IMR-90 (cell line): ENCODE measurements at regions not wholly inside any gene's neighbourhood (a gene's known extent, or its start where the extent isn't known, plus 50 kb on each side); places are given as distances from the start of the nearest gene placed in this dataset.

ENCODE experiments used
- ATAC-seq: fragments of 200-7000 bp; cut with Tn5 transposase; 2 replicates; pipeline ENCODE4 v1.9.1; 2020; ENCODE audit warnings: low read depth, mild to moderate bottlenecking, moderate library complexity
- BruUV-seq: library from RNA; stranded (reverse); fragments of 400-500 nt; replicated peaks from 2 replicates; lab custom pipeline; 2021; lab: Mats Ljungman, UMichigan
- CTCF ChIA-PET: fragments of 300-600 bp; formaldehyde crosslinking; extraction: SDS; loops from one replicate; lab custom pipeline; 2021; ENCODE audit warnings: antibody characterized with exemption; lab: Yijun Ruan, JAX
- POLR2A ChIA-PET: fragments of 300-600 bp; sonication (Branson Sonifier 250); formaldehyde crosslinking; loops from one replicate; lab custom pipeline; 2022; ENCODE audit warnings: antibody characterized with exemption; ENCODE audit not compliant: unreplicated experiment; lab: Charles Lee
- DNase-seq: peaks from one replicate; pipeline ENCODE4 v3.0.0; 2013
- H2AFZ ChIP-seq: replicated peaks from 2 replicates; pipeline ENCODE3; 2013; ENCODE audit warnings: low read length, mild to moderate bottlenecking; ENCODE audit not compliant: poor library complexity
- H2AK5ac ChIP-seq: 2 replicates; pipeline ENCODE4 v1.6.1; 2013; ENCODE audit warnings: low read depth, low read length, inconsistent platforms
- H2AK9ac ChIP-seq: replicated peaks from 2 replicates; pipeline ENCODE3; 2013; ENCODE audit warnings: mild to moderate bottlenecking, low read depth, low read length, moderate library complexity; ENCODE audit not compliant: poor library complexity
- H2BK120ac ChIP-seq: 2 replicates; pipeline ENCODE4 v1.6.1; 2013; ENCODE audit warnings: low read depth, low read length, inconsistent platforms
- H2BK15ac ChIP-seq: 3 replicates; pipeline ENCODE4 v1.6.1; 2013; ENCODE audit warnings: low read depth, low read length, inconsistent platforms
- H2BK20ac ChIP-seq: 2 replicates; pipeline ENCODE4 v1.6.1; 2013; ENCODE audit warnings: low read depth, mild to moderate bottlenecking, inconsistent platforms, low read length, moderate library complexity
- H2BK5ac ChIP-seq: 2 replicates; pipeline ENCODE4 v1.6.1; 2013; ENCODE audit warnings: mild to moderate bottlenecking, low read depth, low read length, inconsistent platforms; ENCODE audit not compliant: poor library complexity, severe bottlenecking
- H3K14ac ChIP-seq: replicated peaks from 2 replicates; pipeline ENCODE4 v1.6.1; 2013; ENCODE audit warnings: low read depth, low read length, inconsistent platforms
- H3K18ac ChIP-seq: 2 replicates; pipeline ENCODE4 v1.6.1; 2013; ENCODE audit warnings: low read depth, low read length, control low read depth
- H3K23ac ChIP-seq: 2 replicates; pipeline ENCODE4 v1.6.1; 2013; ENCODE audit warnings: low read depth, low read length, inconsistent platforms
- H3K27ac ChIP-seq: 2 replicates; pipeline ENCODE4 v1.5.1; 2013; ENCODE audit warnings: mild to moderate bottlenecking, control low read depth, low read length; ENCODE audit not compliant: insufficient read depth
- H3K27me3 ChIP-seq: 2 replicates; pipeline ENCODE4 v1.6.1; 2013; ENCODE audit warnings: low read length; ENCODE audit not compliant: control insufficient read depth, insufficient read depth
- H3K36me3 ChIP-seq: 2 replicates; pipeline ENCODE4 v1.6.1; 2013; ENCODE audit warnings: low read length, mixed read lengths; ENCODE audit not compliant: control insufficient read depth, insufficient read depth
- H3K4ac ChIP-seq: 2 replicates; pipeline ENCODE4 v1.6.1; 2013; ENCODE audit warnings: low read depth, low read length, inconsistent platforms
- H3K4me1 ChIP-seq: 2 replicates; pipeline ENCODE4 v1.6.1; 2013; ENCODE audit warnings: low read length, mixed read lengths; ENCODE audit not compliant: control insufficient read depth, insufficient read depth
- H3K4me2 ChIP-seq: 2 replicates; pipeline ENCODE4 v1.6.1; 2013; ENCODE audit warnings: low read depth, mild to moderate bottlenecking, control low read depth, low read length, moderate library complexity
- H3K4me3 ChIP-seq: 2 replicates; pipeline ENCODE4 v1.5.1; 2013; ENCODE audit warnings: low read depth, mild to moderate bottlenecking, control low read depth, low read length, moderate library complexity; ENCODE audit not compliant: insufficient read depth
- H3K56ac ChIP-seq: 2 replicates; pipeline ENCODE4 v1.6.1; 2013; ENCODE audit warnings: low read length, inconsistent platforms; ENCODE audit not compliant: insufficient read depth; ENCODE audit errors: extremely low read depth
- H3K79me1 ChIP-seq, 2 experiments: 2 replicates each; pipeline ENCODE4 v1.6.1; 2013; ENCODE audit warnings: low read length in 2 of 2, inconsistent platforms in 1 of 2, low read depth in 1 of 2
- H3K9ac ChIP-seq: 2 replicates; pipeline ENCODE4 v1.6.1; 2013; ENCODE audit warnings: low read depth, low read length, control low read depth
- H3K9me1 ChIP-seq: 2 replicates; pipeline ENCODE4 v1.6.1; 2013; ENCODE audit warnings: low read length, inconsistent platforms; ENCODE audit not compliant: insufficient read depth
- H3K9me3 ChIP-seq: 2 replicates; pipeline ENCODE4 v1.6.1; 2013; ENCODE audit warnings: low read length; ENCODE audit not compliant: control insufficient read depth, insufficient read depth
- H4K20me1 ChIP-seq: 2 replicates; pipeline ENCODE4 v1.6.1; 2013; ENCODE audit warnings: low read length, inconsistent platforms; ENCODE audit not compliant: insufficient read depth
- H4K5ac ChIP-seq: 2 replicates; pipeline ENCODE4 v1.6.1; 2013; ENCODE audit warnings: mild to moderate bottlenecking, low read depth, low read length, control low read depth
- H4K8ac ChIP-seq, 2 experiments: 2 replicates each; pipeline ENCODE4 v1.6.1; 2013; ENCODE audit warnings: low read depth in 2 of 2, low read length in 2 of 2, control low read depth in 1 of 2, inconsistent platforms in 1 of 2
- H4K91ac ChIP-seq: 2 replicates; pipeline ENCODE4 v1.6.1; 2013; ENCODE audit warnings: low read depth, low read length, inconsistent platforms; ENCODE audit not compliant: insufficient read depth
- BHLHE40 ChIP-seq: fragments of 150-350 bp; IDR thresholded peaks from 2 replicates; pipeline ENCODE4 v1.6.1; 2016; ENCODE audit warnings: mild to moderate bottlenecking, low read depth, low read length
- CHD1 ChIP-seq: IDR thresholded peaks from 2 replicates; pipeline ENCODE4 v1.6.1; 2012; ENCODE audit warnings: low read depth, low read length, improper control_type of control experiment
- FOS ChIP-seq: fragments of 150-350 bp; IDR thresholded peaks from 2 replicates; pipeline ENCODE4 v1.6.1; 2016; ENCODE audit warnings: low read depth, low read length
- MAFK ChIP-seq: IDR thresholded peaks from 2 replicates; pipeline ENCODE4 v1.6.1; 2012; ENCODE audit warnings: low read depth, low read length, improper control_type of control experiment
- MAZ ChIP-seq: IDR thresholded peaks from 2 replicates; pipeline ENCODE4 v1.6.1; 2012; ENCODE audit warnings: low read depth, mild to moderate bottlenecking, low read length, improper control_type of control experiment, moderate library complexity, borderline replicate concordance
- MXI1 ChIP-seq: IDR thresholded peaks from 2 replicates; pipeline ENCODE4 v1.6.1; 2012; ENCODE audit warnings: low read depth, mild to moderate bottlenecking, low read length, moderate library complexity, borderline replicate concordance
- NFE2L2 ChIP-seq: fragments of 150-350 bp; IDR thresholded peaks from 2 replicates; pipeline ENCODE4 v1.6.1; 2016; ENCODE audit warnings: low read depth, mild to moderate bottlenecking, low read length
- POLR2A ChIP-seq: IDR thresholded peaks from 2 replicates; pipeline ENCODE4 v1.6.1; 2012; ENCODE audit warnings: mild to moderate bottlenecking, low read depth, low read length
- RFX5 ChIP-seq: IDR thresholded peaks from 2 replicates; pipeline ENCODE4 v1.8.0; 2012; ENCODE audit warnings: low read depth, mild to moderate bottlenecking, low read length, moderate library complexity
- SMC3 ChIP-seq: fragments of 150-350 bp; IDR thresholded peaks from 2 replicates; pipeline ENCODE4 v1.6.1; 2016; ENCODE audit warnings: low read depth, mild to moderate bottlenecking, antibody characterized with exemption, low read length, moderate library complexity
- WGBS, 2 experiments: methylation state at CpG; one replicate each; pipeline versions ENCODE4 v1.1.5 to v1.1.7; 2013; ENCODE audit warnings: missing lambda C conversion rate in 2 of 2; ENCODE audit not compliant: insufficient read length in 1 of 2; ENCODE audit errors: extremely low coverage in 2 of 2; 5-methylcytosine and 5-hydroxymethylcytosine counted together
- dilution Hi-C: fragments of 300-500 bp; cut with HindIII; formaldehyde crosslinking; loops from one replicate; pipeline ENCODE4 v1.14.3; 2018; ENCODE audit warnings: low sequenced_read_pairs; ENCODE audit not compliant: unreplicated experiment
- in situ Hi-C: fragments of 300-500 bp; cut with MboI; formaldehyde crosslinking; loops from 3 replicates; pipeline ENCODE4 v1.14.3; 2019; ENCODE audit warnings: low sequenced_read_pairs, inconsistent platforms, mixed read lengths
- intact Hi-C: fragments of 100-400 bp; cut with micrococcal nuclease; formaldehyde crosslinking; loops from 2 replicates; pipeline ENCODE4 v1.10.0; 2022
- TF ChIP-seq, protein P1 (sequence below): fragments of 150-350 bp; IDR thresholded peaks from 2 replicates; pipeline ENCODE4 v1.6.1; 2016; ENCODE audit warnings: low read depth, mild to moderate bottlenecking, low read length, moderate library complexity, borderline replicate concordance
- TF ChIP-seq, protein P2 (sequence below): conservative IDR thresholded peaks from 2 replicates; pipeline ENCODE4 v1.5.1; 2012; ENCODE audit warnings: mild to moderate bottlenecking, low read depth, low read length, improper control_type of control experiment
- TF ChIP-seq, protein P3 (sequence below): fragments of 150-350 bp; IDR thresholded peaks from 2 replicates; pipeline ENCODE4 v1.6.1; 2017; ENCODE audit warnings: mild to moderate bottlenecking, antibody characterized with exemption, low read length, low read depth

DNA sequence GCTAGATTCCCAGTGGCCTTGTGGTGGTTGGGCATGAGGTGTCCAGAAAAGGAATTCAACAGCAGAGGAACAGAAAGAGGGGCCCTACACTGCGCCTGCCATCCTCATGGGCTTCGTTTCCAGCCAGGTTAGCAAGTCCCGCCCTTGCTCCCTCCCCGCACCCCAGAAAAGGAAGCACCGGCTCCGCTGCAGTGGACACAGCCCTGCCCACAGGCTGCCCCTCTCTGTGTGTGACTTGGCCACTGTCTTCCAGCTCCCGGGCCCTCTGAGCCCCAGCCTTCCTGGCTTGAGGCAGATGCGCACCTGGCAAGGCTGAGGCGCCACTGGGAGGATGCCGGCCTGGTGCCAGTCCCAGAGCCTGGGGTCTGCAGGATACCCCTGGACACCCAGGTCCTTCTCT is 305.0 kb upstream of the IRX4 start:
- no peaks in the 10 kb centered on the region for H3K4me1 ChIP-seq
- no peak overlapping the region for H3K56ac ChIP-seq
- no peak overlapping the region for H2BK5ac ChIP-seq
- DNase-seq (no peak), ATAC-seq (no peak)
- ChIA-PET POLR2A (no interaction called here), CTCF (no interaction called here)
- H2AK9ac ChIP-seq, result no peak overlapping the region
- no peak overlapping the region for H4K8ac ChIP-seq
- no peaks in the 10 kb centered on the region for H3K79me1 ChIP-seq
- H4K91ac ChIP-seq, result no peak overlapping the region
- H3K27ac ChIP-seq, result no peak overlapping the region
- no peak overlapping the region for H2BK15ac ChIP-seq
- no TSS peak for BruUV-seq
- no peak overlapping the region for H4K5ac ChIP-seq
- H2AFZ ChIP-seq, result no peak overlapping the region
- in situ Hi-C loops, result no loop called here
- H3K4me2 ChIP-seq, result no peak overlapping the region
- no peak for TF ChIP-seq BHLHE40
- no peak for TF ChIP-seq RFX5
- no peak for TF ChIP-seq MAZ
- TF ChIP-seq, protein P1, sequence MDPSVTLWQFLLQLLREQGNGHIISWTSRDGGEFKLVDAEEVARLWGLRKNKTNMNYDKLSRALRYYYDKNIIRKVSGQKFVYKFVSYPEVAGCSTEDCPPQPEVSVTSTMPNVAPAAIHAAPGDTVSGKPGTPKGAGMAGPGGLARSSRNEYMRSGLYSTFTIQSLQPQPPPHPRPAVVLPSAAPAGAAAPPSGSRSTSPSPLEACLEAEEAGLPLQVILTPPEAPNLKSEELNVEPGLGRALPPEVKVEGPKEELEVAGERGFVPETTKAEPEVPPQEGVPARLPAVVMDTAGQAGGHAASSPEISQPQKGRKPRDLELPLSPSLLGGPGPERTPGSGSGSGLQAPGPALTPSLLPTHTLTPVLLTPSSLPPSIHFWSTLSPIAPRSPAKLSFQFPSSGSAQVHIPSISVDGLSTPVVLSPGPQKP, result no peak
- no peak for TF ChIP-seq CHD1
- TF ChIP-seq FOS, result no peak
- no peak for TF ChIP-seq SMC3
- no peak for TF ChIP-seq POLR2A
- TF ChIP-seq NFE2L2, result no peak
- TF ChIP-seq, protein P2, sequence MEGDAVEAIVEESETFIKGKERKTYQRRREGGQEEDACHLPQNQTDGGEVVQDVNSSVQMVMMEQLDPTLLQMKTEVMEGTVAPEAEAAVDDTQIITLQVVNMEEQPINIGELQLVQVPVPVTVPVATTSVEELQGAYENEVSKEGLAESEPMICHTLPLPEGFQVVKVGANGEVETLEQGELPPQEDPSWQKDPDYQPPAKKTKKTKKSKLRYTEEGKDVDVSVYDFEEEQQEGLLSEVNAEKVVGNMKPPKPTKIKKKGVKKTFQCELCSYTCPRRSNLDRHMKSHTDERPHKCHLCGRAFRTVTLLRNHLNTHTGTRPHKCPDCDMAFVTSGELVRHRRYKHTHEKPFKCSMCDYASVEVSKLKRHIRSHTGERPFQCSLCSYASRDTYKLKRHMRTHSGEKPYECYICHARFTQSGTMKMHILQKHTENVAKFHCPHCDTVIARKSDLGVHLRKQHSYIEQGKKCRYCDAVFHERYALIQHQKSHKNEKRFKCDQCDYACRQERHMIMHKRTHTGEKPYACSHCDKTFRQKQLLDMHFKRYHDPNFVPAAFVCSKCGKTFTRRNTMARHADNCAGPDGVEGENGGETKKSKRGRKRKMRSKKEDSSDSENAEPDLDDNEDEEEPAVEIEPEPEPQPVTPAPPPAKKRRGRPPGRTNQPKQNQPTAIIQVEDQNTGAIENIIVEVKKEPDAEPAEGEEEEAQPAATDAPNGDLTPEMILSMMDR, result no peak
- TF ChIP-seq, protein P3, sequence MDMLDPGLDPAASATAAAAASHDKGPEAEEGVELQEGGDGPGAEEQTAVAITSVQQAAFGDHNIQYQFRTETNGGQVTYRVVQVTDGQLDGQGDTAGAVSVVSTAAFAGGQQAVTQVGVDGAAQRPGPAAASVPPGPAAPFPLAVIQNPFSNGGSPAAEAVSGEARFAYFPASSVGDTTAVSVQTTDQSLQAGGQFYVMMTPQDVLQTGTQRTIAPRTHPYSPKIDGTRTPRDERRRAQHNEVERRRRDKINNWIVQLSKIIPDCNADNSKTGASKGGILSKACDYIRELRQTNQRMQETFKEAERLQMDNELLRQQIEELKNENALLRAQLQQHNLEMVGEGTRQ, result no peak
- no peak for TF ChIP-seq MXI1
- TF ChIP-seq MAFK, result no peak
- no peak overlapping the region for H2BK120ac ChIP-seq
- H3K27me3 ChIP-seq, result no peaks in the 10 kb centered on the region
- H3K4ac ChIP-seq, result no peak overlapping the region
- H3K23ac ChIP-seq, result no peak overlapping the region
- dilution Hi-C loops, result no loop called here
- WGBS, 2 experiments, result 90% methylated on average over 2 of the region's 10 CpGs; no CpG with 5 or more reads in 1 of the 2 experiments
- no peaks in the 10 kb centered on the region for H3K9me1 ChIP-seq
- H3K9me3 ChIP-seq, result peaks cover 28% of the 10 kb centered on the region
- no peaks in the 10 kb centered on the region for H3K36me3 ChIP-seq
- H3K18ac ChIP-seq, result no peak overlapping the region
- H3K4me3 ChIP-seq, result no peak overlapping the region
- no peak overlapping the region for H2AK5ac ChIP-seq
- no peak overlapping the region for H3K14ac ChIP-seq
- H4K20me1 ChIP-seq, result no peaks in the 10 kb centered on the region
- no peak overlapping the region for H3K9ac ChIP-seq
- H2BK20ac ChIP-seq, result no peak overlapping the region
- intact Hi-C loops, result no loop called here
